GM21529 (cell line): ENCODE measurements at regions not wholly inside any gene's neighbourhood (a gene's known extent, or its start where the extent isn't known, plus 50 kb on each side); places are given as distances from the start of the nearest gene placed in this dataset.
"Not testable (repeated sequence)": the region's sequence is repeated elsewhere in the genome, so short reads cannot be mapped to it uniquely, and the experiment has no call there.

Experiments used
- ATAC-seq: cut with Tn5 transposase; IDR thresholded peaks from one replicate; pipeline ENCODE4 v1.9.1; 2021; ENCODE audit not compliant: unreplicated experiment

DNA sequence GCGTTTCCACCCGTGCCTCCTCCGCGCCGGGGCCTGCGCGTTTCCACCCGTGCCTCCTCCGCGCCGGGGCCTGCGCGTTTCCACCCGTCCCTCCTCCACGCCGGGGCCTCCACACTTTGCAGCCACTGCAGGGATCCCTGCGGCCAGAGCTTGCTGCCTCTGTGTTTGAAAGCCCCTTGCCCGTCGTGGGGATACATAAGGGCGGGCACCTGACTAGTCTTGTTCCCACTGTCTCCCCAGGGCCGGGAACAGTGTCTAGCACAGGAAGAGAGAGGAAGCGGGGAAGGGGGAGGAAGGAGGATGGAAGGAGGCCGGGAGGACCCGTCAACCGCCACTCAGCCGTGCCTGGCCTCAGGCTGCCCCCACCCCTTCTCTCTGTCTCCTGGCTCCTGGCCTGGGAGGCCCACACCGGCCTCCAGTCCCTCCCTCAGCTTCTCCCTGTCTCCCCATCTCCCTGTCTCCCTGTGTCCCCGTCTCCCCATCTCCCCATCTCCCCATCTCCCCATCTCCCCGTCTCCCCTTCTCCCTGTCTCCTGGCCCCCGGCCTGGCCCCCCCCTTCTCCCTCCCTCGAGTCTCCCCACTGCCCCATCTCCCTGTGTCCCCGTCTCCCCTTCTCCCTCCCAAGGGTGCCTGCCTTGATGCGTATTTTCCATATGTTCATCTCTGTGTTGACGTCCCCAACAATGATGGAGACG, 155.6 kb upstream of the ZNF469 start:
- not testable (repeated sequence) for ATAC-seq

DNA sequence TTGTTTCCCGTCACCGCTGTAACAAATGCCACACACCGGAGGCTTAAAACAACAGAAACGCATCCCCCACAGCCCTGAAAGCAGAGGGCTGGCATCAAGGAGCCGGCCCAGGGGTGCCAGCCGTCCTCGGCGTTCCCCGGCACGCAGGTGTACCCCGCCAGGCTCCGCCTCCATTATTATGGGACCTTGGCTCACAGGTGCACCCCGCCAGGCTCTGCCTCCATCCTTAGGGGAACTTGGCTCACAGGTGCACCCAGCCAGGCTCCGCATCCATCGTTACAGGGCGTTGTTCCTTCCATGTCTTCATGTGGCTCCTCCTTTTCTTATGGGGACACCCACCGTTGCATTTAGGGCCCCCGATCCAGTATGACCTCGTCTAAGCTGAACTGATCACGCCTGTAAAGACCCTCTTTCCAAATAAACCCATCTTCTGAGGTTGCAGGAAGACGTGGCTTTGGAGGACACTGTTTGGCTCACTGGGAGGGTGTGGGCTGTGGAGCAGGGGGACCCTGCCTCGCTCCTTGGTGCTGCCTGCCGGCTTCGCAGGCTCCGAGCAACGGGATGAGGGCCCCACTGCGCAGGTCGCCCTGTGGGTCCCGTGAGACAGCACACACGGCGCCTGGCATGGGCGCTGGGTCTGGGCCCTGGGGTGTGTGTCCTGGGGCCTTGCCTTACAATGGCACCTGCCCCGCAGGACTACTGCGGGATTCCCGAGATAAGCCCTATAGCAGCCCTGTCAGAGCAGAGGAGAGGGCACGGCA, 154.9 kb upstream of the ZNF469 start:
- ATAC-seq, result not testable (repeated sequence)

DNA sequence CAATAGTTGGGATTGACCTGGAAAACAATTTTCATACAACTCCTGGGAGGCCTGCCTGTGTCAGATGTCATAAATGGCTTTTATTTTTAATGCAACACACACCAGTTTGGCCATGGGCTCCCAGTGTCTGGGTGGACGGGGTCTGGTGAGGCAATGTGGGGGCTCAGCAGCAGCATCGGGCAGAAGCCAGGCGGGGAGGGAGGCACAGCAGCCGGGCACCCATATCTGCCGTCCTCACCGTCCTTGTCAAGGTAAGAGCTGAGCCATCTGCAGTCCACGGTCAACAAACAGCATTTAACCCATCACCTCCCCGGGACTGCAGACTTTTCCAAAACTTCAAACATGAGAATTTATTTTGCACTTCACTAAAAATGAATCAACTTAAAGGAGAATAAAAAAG, 154.0 kb upstream of the ZNF469 start:
- ATAC-seq, result not testable (repeated sequence)

DNA sequence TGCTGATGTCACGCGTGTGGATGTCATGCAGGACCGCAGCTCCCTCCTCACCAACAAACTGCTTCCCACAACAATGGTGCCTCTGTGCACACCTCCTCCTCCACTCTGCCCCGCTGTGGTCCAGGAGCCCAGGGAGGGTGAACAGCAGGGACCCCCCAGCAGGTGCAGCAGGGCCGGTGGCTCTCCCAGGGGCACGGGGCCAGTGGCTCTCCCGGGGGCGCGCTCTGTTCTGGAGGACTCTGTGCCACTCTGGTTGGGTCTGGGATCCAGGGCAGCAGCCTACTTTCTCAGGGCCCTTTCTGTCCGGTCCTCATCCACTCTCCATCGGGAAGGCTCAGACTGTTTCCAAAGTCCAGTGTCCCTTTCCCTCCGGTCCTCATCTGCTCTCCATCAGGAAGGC, 153.0 kb upstream of the ZNF469 start:
- ATAC-seq, result not testable (repeated sequence)

DNA sequence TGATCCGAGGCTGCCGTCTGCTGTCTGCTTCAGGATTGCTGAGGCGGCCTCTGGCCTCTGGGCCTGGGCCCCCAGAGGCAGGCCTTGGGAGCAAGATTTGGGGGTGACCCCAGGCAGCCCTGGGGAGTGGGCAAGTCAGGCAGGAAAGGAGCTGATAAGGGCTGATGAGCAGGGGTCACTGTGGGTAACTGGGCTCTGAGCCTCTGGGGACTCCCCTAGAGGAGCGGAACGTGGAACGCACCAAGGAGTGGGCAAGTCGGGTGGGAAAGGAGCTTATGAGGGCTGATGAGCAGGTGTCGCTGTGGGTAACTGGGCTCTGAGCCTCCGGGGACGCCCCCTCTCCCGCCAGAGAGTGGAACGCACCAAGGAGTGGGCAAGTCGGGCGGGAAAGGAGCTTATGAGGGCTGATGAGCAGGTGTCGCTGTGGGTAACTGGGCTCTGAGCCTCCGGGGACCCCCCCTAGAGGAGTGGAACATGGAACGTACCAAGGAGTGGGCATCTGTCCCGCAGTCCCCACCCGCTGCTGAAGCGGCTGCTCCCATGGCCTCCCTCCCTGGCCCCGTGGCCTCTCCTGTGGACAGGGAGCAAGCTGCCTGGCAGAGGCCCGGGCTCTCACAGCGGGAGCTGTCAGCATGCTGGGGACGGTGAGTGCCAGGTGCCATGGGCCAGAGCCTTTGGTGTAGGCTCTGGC, 152.3 kb upstream of the ZNF469 start:
- ATAC-seq, result not testable (repeated sequence)

DNA sequence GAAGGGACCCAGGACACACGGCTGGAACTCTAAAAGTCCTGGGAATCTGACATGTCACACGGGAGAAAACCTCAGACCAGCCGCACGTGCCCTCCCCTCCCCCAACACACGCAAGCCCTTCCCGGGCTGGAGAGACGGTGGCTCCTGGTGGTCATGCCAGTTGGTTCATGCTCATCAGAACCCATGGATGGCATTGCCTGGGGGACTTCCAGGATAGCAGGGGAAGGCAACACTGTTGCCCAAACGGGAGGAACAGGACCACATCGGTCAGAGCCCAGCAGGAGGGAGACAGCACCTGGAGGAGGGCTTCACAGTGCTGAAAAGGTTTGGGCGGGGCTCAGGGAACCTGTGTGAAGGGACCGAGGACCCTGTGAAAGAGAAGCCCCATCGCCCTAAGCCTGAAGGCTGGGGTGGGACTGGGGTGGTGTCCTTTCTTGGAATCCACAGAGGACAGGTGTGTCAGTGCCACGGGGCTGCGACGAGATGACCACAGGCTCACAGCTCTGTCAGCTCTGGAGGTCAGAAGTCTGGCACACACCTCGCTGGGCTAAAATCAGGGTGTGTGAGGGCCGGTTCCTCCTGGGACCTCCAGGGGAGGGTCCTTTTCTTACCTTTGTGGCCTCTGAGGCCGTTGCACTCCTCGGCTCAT, 151.7 kb upstream of the ZNF469 start:
- ATAC-seq, result not testable (repeated sequence)

DNA sequence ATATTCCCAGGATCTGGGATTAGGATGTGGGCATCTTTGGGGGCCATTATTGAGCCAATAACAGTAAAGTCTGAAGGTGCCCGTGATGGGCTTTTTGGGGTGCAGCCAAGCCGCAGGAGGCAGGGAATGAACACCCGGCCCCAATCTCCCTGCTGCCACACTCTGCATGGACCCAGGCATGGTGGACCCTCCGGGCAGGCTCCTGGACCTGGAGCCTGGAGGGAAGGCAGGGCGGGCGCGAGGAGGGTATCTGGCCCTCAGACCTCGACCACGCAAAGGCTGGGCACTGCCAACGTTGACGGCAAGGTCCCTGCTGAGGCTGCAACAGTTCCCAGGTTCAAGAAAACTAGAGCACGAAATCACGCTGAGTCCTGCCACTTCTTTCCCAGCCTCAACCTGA, 150.9 kb upstream of the ZNF469 start:
- not testable (repeated sequence) for ATAC-seq

DNA sequence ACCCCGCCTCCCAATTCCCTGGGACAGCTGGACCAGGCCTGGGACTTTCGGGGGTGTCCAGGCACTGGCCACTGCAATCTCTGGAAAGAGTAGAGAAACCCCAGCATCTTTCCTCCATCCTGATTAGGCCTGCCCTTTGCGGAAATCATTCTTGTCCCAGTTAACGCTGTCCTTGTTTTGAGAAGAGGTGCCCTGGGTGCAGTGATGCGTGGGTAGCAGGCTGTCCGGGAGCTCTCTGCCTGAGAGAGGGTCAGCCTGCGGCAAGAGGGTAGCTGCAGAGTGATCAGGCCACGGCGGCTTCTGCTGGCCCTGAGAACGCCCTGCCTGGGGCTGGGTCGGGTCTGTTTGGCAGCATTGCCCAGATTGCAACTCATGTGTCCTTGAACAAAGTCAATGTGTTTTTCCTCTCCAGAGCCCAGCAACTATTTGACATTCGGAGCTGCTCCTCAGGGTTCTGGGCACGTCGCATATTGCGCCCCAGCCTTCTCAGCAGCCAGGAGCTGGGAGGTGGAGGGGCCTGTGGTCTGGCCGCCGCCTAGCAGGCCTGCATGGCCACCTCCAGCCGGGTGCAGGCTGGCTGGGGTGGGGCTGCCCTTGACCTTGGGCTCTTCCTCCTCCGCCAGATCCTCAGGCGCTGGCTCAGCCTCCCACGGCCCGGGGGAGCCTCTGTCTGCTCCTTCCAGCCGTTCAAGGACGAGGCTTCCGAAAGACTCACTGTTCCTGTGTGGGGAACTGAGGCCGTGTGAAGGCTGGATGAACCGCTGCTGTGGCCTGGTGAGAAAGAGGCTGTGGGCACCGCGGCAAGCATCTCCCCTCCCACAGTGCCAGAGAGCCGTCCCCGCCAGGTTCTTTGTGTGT, 150.1 kb upstream of the ZNF469 start:
- ATAC-seq, result not testable (repeated sequence)

DNA sequence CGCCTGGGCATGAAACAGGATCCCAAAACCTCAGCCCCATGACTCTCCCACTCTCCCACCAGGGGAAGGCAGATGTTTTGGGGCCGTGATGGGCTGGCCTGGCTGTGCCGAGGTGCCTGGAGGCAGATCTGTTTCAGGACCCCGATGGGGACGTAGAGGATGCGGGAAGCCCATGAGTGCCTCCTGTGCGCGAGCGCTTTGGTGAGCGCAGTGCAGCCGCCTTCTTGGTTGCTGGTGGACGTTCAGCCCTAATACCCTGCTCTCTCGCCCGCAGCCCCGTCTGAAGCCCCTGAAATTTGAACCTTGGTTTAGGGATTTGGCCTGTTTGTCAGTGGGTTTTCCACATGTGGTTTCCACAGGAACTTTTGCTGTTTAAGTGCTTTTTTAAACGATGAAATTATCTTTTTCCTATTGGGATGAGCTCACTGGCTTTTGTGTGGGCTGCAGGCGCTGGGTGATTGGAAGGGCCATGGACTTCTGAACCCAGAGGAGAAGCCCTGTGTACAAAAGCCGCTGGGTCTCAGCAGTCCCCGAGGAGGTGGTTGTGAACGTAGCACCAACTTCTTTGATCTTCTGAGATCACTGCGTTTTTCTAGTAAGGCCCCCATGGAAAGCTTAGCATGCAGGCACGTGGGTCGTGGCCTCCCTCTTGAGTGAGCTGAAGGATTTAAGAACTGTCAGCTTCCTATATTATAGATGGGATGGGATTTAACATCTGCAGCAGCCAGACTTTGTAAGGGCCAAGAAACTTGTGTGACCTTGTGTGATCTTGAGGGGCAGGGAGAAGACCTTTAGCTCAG, 148.9 kb upstream of the ZNF469 start:
- ATAC-seq, result not testable (repeated sequence)

DNA sequence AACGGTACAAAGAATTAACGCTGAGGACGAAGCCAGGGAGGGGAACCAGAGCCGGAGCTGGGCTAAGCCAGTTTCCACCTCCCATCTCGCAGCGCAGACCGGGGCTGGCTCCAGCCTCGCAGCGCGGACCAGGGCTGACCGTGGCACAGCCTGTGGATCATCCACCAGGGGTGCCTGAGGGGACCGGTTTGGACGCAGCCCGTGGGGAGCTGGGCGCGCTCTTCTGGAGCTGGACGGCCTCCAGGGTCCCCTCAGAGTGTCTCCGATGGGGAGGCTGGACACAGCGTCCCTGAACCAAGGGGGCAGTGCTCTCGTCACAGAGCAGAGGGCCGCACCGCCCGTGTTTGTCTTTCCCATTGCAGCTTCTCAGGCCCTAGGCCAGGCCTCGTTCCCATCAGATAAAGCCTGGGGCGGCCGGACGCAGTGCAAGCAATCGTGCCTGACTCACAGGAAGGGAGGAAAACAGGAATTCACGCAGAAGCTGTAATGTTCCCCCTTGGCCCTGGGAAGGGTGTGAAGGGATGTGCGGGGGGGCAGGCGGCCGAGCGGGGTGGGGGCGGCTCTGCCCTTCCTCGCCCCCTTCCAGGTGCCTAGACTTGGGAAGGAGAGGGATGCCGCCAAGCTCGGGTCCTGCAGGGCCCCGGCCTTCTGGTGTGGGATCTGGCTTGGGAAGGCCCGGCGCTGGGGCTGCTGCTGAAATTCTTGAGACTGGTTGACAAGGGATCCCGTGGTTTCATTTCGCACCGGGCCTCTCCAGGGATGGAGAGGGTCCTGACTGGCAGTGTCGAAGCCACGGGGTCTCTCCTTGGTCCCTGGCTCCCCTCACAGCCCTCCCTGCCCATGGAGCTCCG, 148.1 kb upstream of the ZNF469 start:
- not testable (repeated sequence) for ATAC-seq

DNA sequence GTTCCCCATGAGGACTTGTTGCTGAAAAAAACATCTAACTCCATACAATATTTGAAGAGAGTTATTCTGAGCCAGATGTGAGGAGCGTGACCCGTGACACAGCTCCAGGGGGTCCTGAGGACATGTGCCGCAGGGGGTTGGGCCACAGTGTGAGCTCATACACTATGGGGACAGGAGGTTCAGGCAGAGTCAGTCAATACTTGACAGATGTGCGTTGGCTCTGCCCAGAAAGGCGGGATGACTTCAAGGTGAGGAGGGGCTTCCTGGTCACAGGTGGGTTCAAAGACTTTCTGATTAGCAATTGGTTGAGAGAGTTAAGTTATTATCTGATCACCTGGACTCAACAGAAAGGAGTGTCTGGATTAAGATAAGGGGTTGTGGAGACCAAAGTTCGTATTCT, 147.1 kb upstream of the ZNF469 start:
- ATAC-seq, result not testable (repeated sequence)

DNA sequence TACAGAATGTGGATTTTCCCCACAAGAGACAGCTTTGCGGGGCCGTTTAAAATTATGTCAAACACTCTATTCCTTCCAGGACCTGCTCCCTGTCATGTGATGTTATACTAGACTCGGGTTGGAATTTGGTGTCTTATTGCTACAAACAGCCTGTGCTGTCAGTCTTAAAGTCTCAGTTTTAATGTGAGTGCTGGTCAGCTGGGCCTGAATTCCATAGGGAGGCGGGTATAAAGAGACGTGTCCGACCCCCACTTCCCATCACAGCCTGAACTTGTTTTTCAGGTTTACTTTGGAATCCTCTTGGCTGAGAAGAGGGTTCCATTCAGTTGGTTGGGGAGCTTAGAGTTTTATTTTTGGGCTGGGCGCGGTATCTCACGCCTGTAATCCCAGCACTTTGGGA, 146.5 kb upstream of the ZNF469 start:
- not testable (repeated sequence) for ATAC-seq

DNA sequence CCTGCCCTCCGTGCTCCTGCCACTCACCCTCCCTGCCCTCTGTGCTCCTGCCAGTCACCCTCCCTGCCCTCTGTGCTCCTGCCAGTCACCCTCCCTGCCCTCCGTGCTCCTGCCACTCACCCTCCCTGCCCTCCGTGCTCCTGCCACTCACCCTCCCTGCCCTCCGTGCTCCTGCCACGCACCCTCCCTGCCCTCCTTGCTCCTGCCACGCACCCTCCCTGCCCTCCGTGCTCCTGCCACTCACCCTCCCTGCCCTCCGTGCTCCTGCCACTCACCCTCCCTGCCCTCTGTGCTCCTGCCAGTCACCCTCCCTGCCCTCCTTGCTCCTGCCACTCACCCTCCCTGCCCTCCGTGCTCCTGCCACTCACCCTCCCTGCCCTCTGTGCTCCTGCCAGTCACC, 145.4 kb upstream of the ZNF469 start:
- ATAC-seq, result not testable (repeated sequence)

DNA sequence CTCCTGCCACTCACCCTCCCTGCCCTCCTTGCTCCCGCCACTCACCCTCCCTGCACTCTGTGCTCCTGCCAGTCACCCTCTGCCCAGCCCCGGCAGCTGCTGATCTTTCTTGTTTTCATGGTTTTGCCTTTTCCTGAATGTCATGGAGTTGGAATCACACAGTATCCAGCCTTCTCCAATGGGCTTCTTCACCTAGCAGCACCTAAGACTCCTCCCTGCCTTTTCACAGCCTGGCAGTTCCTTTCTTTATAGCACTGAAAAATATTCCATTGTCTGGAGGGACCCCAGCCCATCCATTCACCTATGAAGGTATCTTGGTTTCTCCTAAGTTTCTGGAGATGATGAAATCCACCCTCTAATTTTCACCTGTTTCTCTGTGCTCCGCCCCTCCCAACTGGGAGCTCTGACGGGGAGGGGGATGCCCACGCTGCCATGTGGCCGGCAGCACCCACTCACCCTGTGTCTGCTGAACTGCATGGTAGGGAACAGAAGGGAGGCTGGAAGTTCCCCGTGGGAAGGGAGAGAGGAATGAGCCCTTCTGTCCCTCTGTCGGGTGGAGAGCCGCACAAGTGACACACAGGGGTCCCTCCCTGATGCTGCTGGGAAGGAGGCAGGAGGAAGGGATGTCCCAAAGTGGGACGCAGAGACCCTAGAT, 144.9 kb upstream of the ZNF469 start:
- ATAC-seq, result not testable (repeated sequence)

DNA sequence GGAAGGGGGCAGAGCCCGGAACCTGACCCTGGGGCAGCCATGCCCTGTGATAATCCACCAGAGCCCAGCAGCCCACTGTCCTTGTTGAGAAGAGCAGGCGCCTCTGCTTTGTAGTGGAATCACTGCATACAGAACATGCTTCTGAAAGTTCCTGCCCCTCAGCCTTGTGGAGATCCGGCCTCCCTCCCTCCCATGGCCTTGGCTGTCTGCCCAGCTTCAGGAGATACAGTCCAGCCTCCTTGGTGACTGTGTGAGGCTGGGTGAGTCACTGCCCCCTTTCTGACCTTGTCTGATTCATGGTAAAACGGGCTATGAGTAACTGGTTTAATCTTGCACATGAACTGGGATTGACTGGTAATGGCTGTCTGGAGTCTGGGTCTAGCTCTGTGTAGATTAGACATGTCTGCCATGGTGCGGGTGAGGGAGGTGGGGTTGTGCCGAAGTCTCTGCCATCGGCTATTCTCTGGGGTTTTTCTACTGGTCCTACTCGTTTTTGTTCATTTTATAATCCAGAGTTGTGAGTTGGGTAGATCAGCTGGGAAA, 144.0 kb upstream of the ZNF469 start:
- not testable (repeated sequence) for ATAC-seq

DNA sequence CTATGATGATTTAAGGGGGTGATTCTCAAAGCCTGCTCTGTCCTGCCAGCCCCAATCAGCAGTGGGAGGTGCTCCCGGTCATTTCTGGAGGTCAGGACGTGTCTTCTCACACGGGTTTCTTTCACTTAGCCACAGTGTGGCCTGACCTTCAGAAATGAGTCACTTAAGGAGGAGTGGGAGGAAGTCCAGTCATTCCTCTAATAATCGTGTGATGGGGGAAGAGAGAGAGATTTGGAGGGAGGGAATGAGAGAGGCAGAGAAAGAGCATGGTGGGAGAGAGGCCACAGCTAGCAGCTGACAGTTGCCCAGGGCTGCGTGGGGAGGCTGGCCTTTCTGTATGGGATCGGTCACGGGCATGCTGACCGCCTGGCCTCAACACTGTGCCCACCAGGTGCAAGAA, 142.6 kb upstream of the ZNF469 start:
- ATAC-seq, result not testable (repeated sequence)

DNA sequence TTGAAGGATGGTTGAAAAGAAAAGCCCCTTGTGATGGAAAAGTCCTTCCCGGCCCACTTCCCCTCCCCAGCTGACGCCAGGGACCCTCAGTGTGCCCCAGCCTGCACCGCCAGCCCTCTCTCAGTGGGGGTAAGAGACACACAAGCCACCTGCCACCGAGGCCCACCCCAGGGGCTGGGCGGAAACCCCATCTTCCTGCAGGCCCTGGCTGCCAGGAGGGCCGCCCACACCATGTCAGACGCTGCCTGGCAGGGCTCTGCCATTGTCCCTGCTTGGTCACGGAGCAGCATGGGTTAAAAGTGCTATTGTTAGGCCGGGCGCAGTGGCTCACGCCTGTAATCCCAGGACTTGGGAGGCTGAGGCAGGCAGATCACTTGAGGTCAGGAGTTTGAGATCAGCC, 142.0 kb upstream of the ZNF469 start:
- ATAC-seq, result not testable (repeated sequence)
